Keratinocyte (primary cell): ENCODE measurements at regions not wholly inside any gene's neighbourhood (a gene's known extent, or its start where the extent isn't known, plus 50 kb on each side); places are given as distances from the start of the nearest gene placed in this dataset.
A peak's percentile ranks its signal among the peaks of the same experiment; 100 is the strongest.

Source experiments
- DNase-seq: peaks from one replicate; pipeline ENCODE4 v3.0.0-alpha.2; 2011; ENCODE audit warnings: low read depth, missing footprints, low spot score
- FAIRE-seq: peaks from 2 replicates; lab custom pipeline; 2011; peaks lifted over from hg19 to GRCh38; lab: Jason Lieb, UNC
- H2AFZ ChIP-seq: 2 replicates; pipeline ENCODE4 v1.6.0; 2012; ENCODE audit warnings: low read length, control low read depth, inconsistent platforms; ENCODE audit not compliant: control insufficient read depth
- H3K27ac ChIP-seq: 2 replicates; pipeline ENCODE4 v1.5.1; 2011; ENCODE audit warnings: low read length; ENCODE audit not compliant: control insufficient read depth, insufficient read depth
- H3K27me3 ChIP-seq: 3 replicates; pipeline ENCODE4 v1.6.0; 2011; ENCODE audit warnings: low read length; ENCODE audit not compliant: control insufficient read depth, insufficient read depth; ENCODE audit errors: extremely low read depth
- H3K36me3 ChIP-seq, 2 experiments: 2 replicates in 1 of 2; 3 replicates in 1 of 2; pipeline ENCODE4 v1.5.1; 2011; ENCODE audit warnings: low read length in 2 of 2, mild to moderate bottlenecking in 1 of 2; ENCODE audit not compliant: control insufficient read depth in 2 of 2, insufficient read depth in 2 of 2; ENCODE audit errors: extremely low read depth in 1 of 2
- H3K4me1 ChIP-seq: 3 replicates; pipeline ENCODE4 v1.5.1; 2011; ENCODE audit warnings: low read length; ENCODE audit not compliant: control insufficient read depth, insufficient read depth; ENCODE audit errors: extremely low read depth
- H3K4me2 ChIP-seq: 3 replicates; pipeline ENCODE4 v1.6.0; 2011; ENCODE audit warnings: low read depth, low read length; ENCODE audit not compliant: control insufficient read depth, insufficient read depth; ENCODE audit errors: extremely low read depth
- H3K4me3 ChIP-seq, 3 experiments: fragments of 200-600 bp in 1 of 3; sonication (generic) in 1 of 3; 2 replicates in 2 of 3; 3 replicates in 1 of 3; pipeline ENCODE4 v1.5.1; 2011 to 2016; ENCODE audit warnings: low read length in 3 of 3, mild to moderate bottlenecking in 3 of 3, control low read depth in 2 of 3, inconsistent platforms in 1 of 3, low read depth in 1 of 3, mixed read lengths in 1 of 3, mixed run types in 1 of 3, moderate library complexity in 1 of 3; ENCODE audit not compliant: control insufficient read depth in 2 of 3, insufficient read depth in 2 of 3; ENCODE audit errors: extremely low read depth in 1 of 3
- H3K79me2 ChIP-seq: 2 replicates; pipeline ENCODE4 v1.6.0; 2012; ENCODE audit warnings: low read length; ENCODE audit not compliant: control insufficient read depth, insufficient read depth
- H3K9ac ChIP-seq: 3 replicates; pipeline ENCODE4 v1.6.0; 2011; ENCODE audit warnings: low read length; ENCODE audit not compliant: control insufficient read depth, insufficient read depth; ENCODE audit errors: extremely low read depth
- H3K9me1 ChIP-seq: 3 replicates; pipeline ENCODE4 v1.6.0; 2011; ENCODE audit warnings: low read length; ENCODE audit not compliant: control insufficient read depth, insufficient read depth; ENCODE audit errors: extremely low read depth
- H3K9me3 ChIP-seq: 2 replicates; pipeline ENCODE4 v1.5.1; 2012; ENCODE audit warnings: low read depth, low read length; ENCODE audit not compliant: control insufficient read depth
- H4K20me1 ChIP-seq: 3 replicates; pipeline ENCODE4 v1.6.0; 2011; ENCODE audit warnings: low read length; ENCODE audit not compliant: control insufficient read depth, insufficient read depth; ENCODE audit errors: extremely low read depth
- CTCF ChIP-seq, 3 experiments: IDR thresholded peaks in 1 of 3; conservative IDR thresholded peaks in 1 of 3; optimal IDR thresholded peaks in 1 of 3; 2 replicates in 2 of 3; 3 replicates in 1 of 3; pipeline versions ENCODE3 to v1.5.1; 2011; ENCODE audit warnings: low read length in 3 of 3, mild to moderate bottlenecking in 3 of 3, moderate library complexity in 2 of 3, control low read depth in 1 of 3, inconsistent platforms in 1 of 3; ENCODE audit not compliant: insufficient read depth in 2 of 3; ENCODE audit errors: extremely low read depth in 1 of 3
- EZH2 ChIP-seq: IDR thresholded peaks from one replicate; pipeline ENCODE4 v1.6.1; 2012; ENCODE audit warnings: inconsistent platforms, mild to moderate bottlenecking, low read length, moderate library complexity
- dilution Hi-C: fragments of 300-500 bp; cut with MboI; formaldehyde crosslinking; loops from one replicate; pipeline ENCODE4 v1.7.0; 2020; ENCODE audit warnings: low sequenced_read_pairs; ENCODE audit not compliant: extremely low pct_ligation_motif_present

GRCh38 chr2:151113318-151113717 lies 148.3 kb downstream of the RBM43 start:
- Histone ChIP-seq H3K9me3 (no peaks in the 10 kb centered on the region), H3K79me2 (no peaks in the 10 kb centered on the region)
- dilution Hi-C loops: no loop called here

GRCh38 chr2:151111599-151112278 lies 149.9 kb downstream of the RBM43 start:
- Histone ChIP-seq H3K27ac (no peak overlapping the region), H3K9ac (no peak overlapping the region), H3K79me2 (no peaks in the 10 kb centered on the region), H2AFZ (no peak overlapping the region), H3K36me3 (no peaks in the 10 kb centered on the region), H3K9me3 (no peaks in the 10 kb centered on the region), H3K9me1 (no peaks in the 10 kb centered on the region), H3K4me3 (no peak overlapping the region), H3K27me3 (no peaks in the 10 kb centered on the region), H3K4me2 (no peak overlapping the region), H3K4me1 (peaks cover 3% of the 10 kb centered on the region), H4K20me1 (no peaks in the 10 kb centered on the region)
- TF ChIP-seq EZH2 (no peak), CTCF (optimal IDR thresholded peaks at IDR 0.05 in 1 of 3, IDR thresholded peaks at IDR 0.05 in 1 of 3, conservative IDR thresholded peaks at IDR 0.05 in 1 of 3; ENCODE audit: extremely low read depth in 1 of 3, insufficient read depth in 2 of 3, low read length in 3 of 3) (no peak)
- dilution Hi-C loops: no loop called here
- DNase-seq (peak; percentile 7), FAIRE-seq (peak; percentile 91)

More at GRCh38 chr2:151113318-151113717, 148.3 kb downstream of the RBM43 start:
- H3K27me3 ChIP-seq: no peaks in the 10 kb centered on the region
- no peak overlapping the region for H3K4me2 ChIP-seq
- no peak for FAIRE-seq
- DNase-seq: no peak
- TF ChIP-seq CTCF (optimal IDR thresholded peaks at IDR 0.05 in 1 of 3, IDR thresholded peaks at IDR 0.05 in 1 of 3, conservative IDR thresholded peaks at IDR 0.05 in 1 of 3; ENCODE audit: extremely low read depth in 1 of 3, insufficient read depth in 2 of 3, low read length in 3 of 3) (no peak), EZH2 (no peak)
- H3K9ac ChIP-seq: no peak overlapping the region
- peaks cover 3% of the 10 kb centered on the region for H3K4me1 ChIP-seq
- H3K9me1 ChIP-seq: no peaks in the 10 kb centered on the region
- H4K20me1 ChIP-seq: no peaks in the 10 kb centered on the region
- no peak overlapping the region for H2AFZ ChIP-seq
- no peak overlapping the region for H3K27ac ChIP-seq
- no peaks in the 10 kb centered on the region for H3K36me3 ChIP-seq
- no peak overlapping the region for H3K4me3 ChIP-seq
